HT-29 (cell line): ENCODE measurements at regions not wholly inside any gene's neighbourhood (a gene's known extent, or its start where the extent isn't known, plus 50 kb on each side); places are given as distances from the start of the nearest gene placed in this dataset.
A peak's percentile ranks its signal among the peaks of the same experiment; 100 is the strongest.

Experiments
- DNase-seq: peaks from one replicate; pipeline ENCODE4 v3.0.0-alpha.2; 2015; ENCODE audit warnings: low spot score

DNA sequence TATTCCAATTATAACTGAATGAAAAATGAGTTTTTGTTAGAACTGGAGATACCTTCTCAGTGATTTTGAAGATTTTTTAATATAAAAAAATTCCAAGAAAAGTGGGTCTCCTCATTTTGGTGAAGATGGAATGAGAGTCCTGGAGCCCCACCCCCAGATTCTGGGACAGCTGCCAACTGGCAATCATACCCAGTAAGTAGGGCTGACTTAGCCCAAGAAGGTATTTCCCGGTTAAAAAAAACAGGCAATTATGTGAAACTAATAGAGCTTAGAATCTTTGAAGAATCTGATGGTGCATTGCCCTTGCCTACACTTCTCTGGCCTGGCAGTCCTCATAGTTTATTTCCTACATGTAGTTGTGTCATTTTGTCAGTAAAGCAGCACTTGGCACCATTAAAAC, 52.8 kb upstream of the VWDE start:
- no peak for DNase-seq

DNA sequence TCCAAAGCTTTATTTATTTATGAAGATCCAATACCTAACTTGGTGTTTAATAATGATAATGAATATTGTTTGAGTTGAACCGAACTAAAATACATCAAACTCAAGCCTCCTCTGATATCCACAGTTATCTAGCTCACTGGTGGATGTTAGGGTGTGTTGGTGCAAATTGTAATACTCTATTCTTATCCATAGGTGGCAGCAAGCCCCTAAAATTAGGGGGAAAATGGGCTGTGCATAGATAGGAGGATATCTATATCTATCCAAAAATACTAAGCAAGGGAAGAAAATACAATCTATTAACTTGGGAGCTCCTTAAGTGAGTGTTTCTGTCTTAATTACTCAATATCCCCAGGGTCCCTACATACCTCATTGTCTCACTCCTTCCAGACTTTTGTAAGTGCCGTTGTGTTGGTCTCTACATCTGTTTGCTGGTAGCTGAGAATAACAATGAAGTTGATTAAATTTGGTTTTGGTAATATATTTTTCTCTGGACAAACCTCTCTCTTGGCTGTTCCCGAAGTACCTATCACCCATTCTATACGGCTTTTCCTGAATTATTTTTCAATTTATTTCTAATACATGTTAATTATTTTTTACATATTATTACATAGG, 55.0 kb upstream of the VWDE start:
- peak; percentile 67 for DNase-seq

- no peak for DNase-seq
Measured at GRCh38 chr7:12467837-12468236, 64.2 kb upstream of the VWDE start.

DNA sequence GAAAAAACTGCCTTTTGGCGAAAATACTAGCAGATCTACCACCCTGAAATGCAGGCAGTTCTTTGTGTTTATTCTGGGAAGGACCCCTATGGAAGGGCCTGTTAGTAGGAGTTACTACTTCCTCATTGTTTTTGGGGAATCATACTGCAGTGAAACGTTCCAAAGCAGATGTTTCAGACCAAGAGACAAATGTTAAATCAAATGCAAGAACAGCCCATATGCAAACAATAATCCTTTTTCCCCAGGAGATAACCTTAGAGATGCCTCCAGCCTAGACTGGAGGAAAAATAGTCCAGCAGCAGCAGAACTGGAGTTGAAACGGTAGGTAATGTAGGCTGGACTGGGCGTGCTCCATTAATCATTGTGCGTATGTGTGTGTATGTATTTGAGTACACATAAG, 65.9 kb upstream of the VWDE start:
- DNase-seq = no peak

DNA sequence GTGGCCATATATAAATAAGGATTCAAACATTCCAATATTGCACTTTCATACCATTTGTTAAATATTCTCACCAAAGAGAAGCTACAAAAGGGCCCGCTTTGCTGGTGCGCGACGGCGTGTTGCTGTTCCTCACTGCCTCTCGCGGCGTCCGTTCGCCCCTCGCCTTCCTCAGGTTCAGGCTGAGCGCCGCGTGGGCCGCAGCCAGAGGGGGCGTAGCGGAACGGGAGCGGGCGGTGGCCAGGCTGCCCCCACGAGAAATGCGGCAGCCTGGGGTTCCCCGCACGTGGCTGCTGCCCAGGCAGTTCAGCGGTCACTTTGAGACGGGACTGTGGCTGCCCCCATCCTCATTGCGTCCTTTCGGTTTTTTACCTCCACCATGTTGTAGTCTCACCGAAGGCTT, 67.3 kb upstream of the VWDE start:
- no peak for DNase-seq

GRCh38 chr7:12474035-12474434, 70.4 kb upstream of the VWDE start:
- DNase-seq = no peak

GRCh38 chr7:12475362-12476063, 71.8 kb upstream of the VWDE start:
- no peak for DNase-seq

DNA sequence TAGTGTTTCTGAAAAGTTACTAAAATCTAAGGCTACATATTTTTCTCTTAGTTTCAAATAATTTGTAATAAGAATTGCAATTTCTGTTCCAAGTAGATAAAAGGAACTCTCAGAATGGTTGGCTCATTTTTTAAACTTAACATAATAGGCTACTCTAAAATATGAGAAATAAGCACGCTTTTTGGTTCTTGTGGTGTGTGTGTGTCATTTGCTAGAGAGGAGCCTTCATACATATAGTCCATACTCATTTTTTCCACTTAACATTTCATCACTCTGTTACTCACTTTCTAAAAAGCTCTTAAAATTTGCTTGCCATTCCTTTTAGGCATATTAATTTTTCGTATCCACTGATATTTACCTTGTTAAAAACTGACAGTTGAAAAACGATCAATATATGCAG, 74.0 kb upstream of the VWDE start:
- no peak for DNase-seq

DNA sequence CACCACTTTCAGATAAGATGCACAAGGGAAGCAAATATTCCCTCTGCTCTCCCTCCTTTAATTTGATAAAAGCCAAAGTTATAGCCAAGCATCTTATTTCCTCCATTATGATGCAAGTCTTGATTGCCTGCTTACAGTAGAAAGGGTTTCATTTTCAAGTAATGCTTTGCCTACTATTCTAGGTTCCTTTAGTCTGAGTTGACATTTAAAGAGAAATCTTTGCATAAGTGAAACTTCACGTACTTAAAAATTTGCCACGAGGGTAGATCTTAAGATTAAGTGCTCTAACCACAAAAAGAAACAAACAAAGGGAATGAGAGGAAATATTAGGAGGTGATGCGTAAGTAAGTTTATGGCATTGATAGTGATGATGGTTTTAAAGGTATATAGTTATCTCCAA, 78.1 kb upstream of the VWDE start:
- DNase-seq = no peak

DNA sequence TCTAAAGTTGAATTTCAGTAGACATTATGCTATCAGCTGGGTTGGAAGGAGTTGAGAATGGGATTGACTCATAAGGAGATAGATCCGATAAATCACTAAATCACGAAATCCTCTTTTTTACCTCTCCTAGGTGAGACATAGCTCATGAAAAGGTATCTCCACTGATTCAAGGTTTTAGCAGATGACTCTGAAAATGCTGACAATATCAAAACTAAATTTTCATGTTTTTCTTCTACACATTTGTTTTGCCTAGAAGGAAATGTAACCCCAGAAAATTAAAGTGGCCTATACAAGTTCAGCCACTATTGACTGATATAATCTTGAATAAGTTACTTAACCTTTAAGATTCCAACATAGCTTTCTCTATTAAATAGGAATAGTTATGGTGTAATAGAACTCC, 82.2 kb upstream of the VWDE start:
- no peak for DNase-seq

DNA sequence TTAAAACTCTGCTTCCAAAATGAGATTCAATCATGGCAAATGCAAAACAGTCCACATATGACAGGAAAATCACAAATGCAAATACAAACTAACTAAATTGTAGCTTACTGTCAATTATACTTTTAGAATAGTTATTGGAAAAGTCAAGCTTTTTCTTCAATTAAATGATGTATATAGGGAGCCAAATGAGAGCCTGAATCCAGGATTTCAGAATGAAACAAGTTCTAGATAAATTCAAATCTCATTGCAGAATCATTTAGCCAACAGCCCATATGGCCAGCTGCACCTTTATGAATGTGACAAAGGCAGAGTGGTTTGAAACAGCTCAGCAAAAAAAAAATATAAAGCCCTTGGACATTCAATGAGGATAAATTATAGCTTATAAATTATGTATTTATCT, 82.2 kb upstream of the SCIN start:
- no peak for DNase-seq

GRCh38 chr7:12490107-12490688, 80.3 kb upstream of the SCIN start:
- peak; percentile 25 for DNase-seq

GRCh38 chr7:12490940-12491339, 79.6 kb upstream of the SCIN start:
- DNase-seq = no peak

GRCh38 chr7:12491526-12491925, 79.0 kb upstream of the SCIN start:
- no peak for DNase-seq

GRCh38 chr7:12493407-12493806, 77.1 kb upstream of the SCIN start:
- no peak for DNase-seq

- no peak for DNase-seq
Measured at GRCh38 chr7:12493863-12494686, 76.4 kb upstream of the SCIN start.

DNA sequence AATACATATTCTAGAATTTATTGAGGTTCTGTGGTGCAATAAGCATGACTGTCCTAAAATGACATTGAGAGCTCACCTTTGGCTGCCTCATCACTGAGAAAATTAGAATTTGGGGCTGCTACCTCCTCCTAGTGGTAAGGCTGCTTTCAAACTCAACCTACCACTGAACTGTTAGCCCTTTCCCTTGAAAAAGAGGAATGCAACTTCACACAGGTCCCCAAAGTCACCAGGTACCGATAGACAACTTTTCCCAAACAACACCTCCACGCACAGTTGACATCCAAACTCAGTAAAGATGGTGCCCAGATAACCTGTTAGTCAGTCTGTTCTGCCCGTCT, 75.9 kb upstream of the SCIN start:
- no peak for DNase-seq

GRCh38 chr7:12496901-12497674, 73.4 kb upstream of the SCIN start:
- peak; percentile 64 for DNase-seq

GRCh38 chr7:12504149-12504548, 66.4 kb upstream of the SCIN start:
- no peak for DNase-seq

GRCh38 chr7:12508005-12508404, 62.5 kb upstream of the SCIN start:
- DNase-seq = no peak

GRCh38 chr7:12508554-12508953, 62.0 kb upstream of the SCIN start:
- DNase-seq = no peak

GRCh38 chr7:12517451-12517850, 53.1 kb upstream of the SCIN start:
- no peak for DNase-seq
